ENCODE measurements at regions not wholly inside any gene's neighbourhood (a gene's known extent, or its start where the extent isn't known, plus 50 kb on each side); places are given as distances from the start of the nearest gene placed in this dataset.

- CTCF ChIA-PET: interaction anchor here (0.9 to 3.1 kb wide), 11 partner anchors 10 to 1093 kb away, joined by 4 to 17 read pairs (median 10); no protein-coding TSS in a partner anchor
- DNase-seq: no peak
- H3K36me3 Mint-ChIP-seq (ENCODE audit: low read depth): peaks cover 15% of the 10 kb centered on the region
- no peaks in the 10 kb centered on the region for H3K27me3 Mint-ChIP-seq (ENCODE audit: low read depth)
- H3K27ac Mint-ChIP-seq: peak overlapping the region; percentile 84
- ATAC-seq: no peak
- H3K9me3 Mint-ChIP-seq (ENCODE audit: insufficient read depth): peaks cover 9% of the 10 kb centered on the region
- H3K4me3 Mint-ChIP-seq: peak overlapping the region; percentile 70
- POLR2A ChIA-PET: interaction anchor here (0.6 to 1.9 kb wide), 7 partner anchors 9 to 1091 kb away, joined by 3 to 39 read pairs (median 3); no protein-coding TSS in a partner anchor
- peaks cover 96% of the 10 kb centered on the region for H3K4me1 Mint-ChIP-seq (ENCODE audit: low read depth)
Observed at GRCh38 chr14:98172243-98172778, 1099.7 kb downstream of the BCL11B start.

DNA sequence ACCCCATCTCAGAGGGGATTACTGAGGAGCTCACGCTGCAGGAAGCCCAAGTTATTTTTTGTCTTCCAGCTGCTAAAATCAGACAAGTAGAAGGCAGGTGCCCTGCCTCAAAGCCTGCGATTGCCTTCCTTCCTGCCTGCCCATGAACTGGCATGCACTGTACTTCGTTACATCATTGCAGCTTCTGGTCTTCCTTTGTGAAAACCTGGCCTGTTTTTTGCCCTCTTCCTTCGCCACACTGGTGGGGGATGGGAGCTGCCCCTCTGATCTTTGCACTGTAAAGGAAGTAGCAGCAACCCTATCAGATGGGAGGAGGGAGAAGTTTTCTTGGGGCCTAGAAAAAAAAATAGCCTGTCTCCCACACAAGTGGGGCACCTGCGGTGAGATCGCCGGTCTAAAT is 1098.7 kb downstream of the BCL11B start:
- H3K4me1 Mint-ChIP-seq (ENCODE audit: low read depth): peaks cover 95% of the 10 kb centered on the region
- ATAC-seq: peak; percentile 35
- ChIA-PET POLR2A (interaction anchor here (0.6 to 1.9 kb wide), 5 partner anchors 10 to 1090 kb away, joined by 3 to 39 read pairs (median 6); no protein-coding TSS in a partner anchor), CTCF (interaction anchor here (0.9 to 3.1 kb wide), 15 partner anchors 8 to 1094 kb away, joined by 3 to 17 read pairs (median 5); no protein-coding TSS in a partner anchor)
- H3K4me3 Mint-ChIP-seq: peak overlapping the region; percentile 70
- no peaks in the 10 kb centered on the region for H3K27me3 Mint-ChIP-seq (ENCODE audit: low read depth)
- DNase-seq: peak; percentile 80
- peaks cover 13% of the 10 kb centered on the region for H3K36me3 Mint-ChIP-seq (ENCODE audit: low read depth)
- H3K27ac Mint-ChIP-seq: peak overlapping the region; percentile 84
- peaks cover 9% of the 10 kb centered on the region for H3K9me3 Mint-ChIP-seq (ENCODE audit: insufficient read depth)

GRCh38 chr14:98174041-98174440 is 1098.0 kb downstream of the BCL11B start:
- DNase-seq (no peak), ATAC-seq (peak; percentile 36)
- Mint-ChIP-seq H3K9me3 (ENCODE audit: insufficient read depth) (peaks cover 3% of the 10 kb centered on the region), H3K4me1 (ENCODE audit: low read depth) (peaks cover 91% of the 10 kb centered on the region), H3K27ac (peak overlapping the region; percentile 84), H3K27me3 (ENCODE audit: low read depth) (no peaks in the 10 kb centered on the region), H3K4me3 (peak overlapping the region; percentile 70), H3K36me3 (ENCODE audit: low read depth) (peaks cover 7% of the 10 kb centered on the region)
- ChIA-PET CTCF (interaction anchor here (1.0 to 3.1 kb wide), 11 partner anchors 9 to 1094 kb away, joined by 3 to 17 read pairs (median 10); no protein-coding TSS in a partner anchor), POLR2A (interaction anchor here (1.6 to 2.5 kb wide), 4 partner anchors 11 to 1089 kb away, joined by 6 to 52 read pairs (median 28); no protein-coding TSS in a partner anchor)

- Mint-ChIP-seq H3K27ac (peak overlapping the region; percentile 84), H3K4me1 (ENCODE audit: low read depth) (peaks cover 91% of the 10 kb centered on the region), H3K27me3 (ENCODE audit: low read depth) (no peaks in the 10 kb centered on the region), H3K36me3 (ENCODE audit: low read depth) (peaks cover 5% of the 10 kb centered on the region), H3K4me3 (peak overlapping the region; percentile 36), H3K9me3 (ENCODE audit: insufficient read depth) (peaks cover under 1% of the 10 kb centered on the region)
- CTCF ChIA-PET: interaction anchor here (0.5 to 2.5 kb wide), 10 partner anchors 10 to 1090 kb away, joined by 3 to 21 read pairs (median 4); no protein-coding TSS in a partner anchor
- ATAC-seq (peak; percentile 39), DNase-seq (peak; percentile 43)
- POLR2A ChIA-PET: interaction anchor here (0.7 to 2.5 kb wide), 7 partner anchors 9 to 1087 kb away, joined by 3 to 52 read pairs (median 4); no protein-coding TSS in a partner anchor
Observed at GRCh38 chr14:98175436-98175835, 1096.6 kb downstream of the BCL11B start.

DNA sequence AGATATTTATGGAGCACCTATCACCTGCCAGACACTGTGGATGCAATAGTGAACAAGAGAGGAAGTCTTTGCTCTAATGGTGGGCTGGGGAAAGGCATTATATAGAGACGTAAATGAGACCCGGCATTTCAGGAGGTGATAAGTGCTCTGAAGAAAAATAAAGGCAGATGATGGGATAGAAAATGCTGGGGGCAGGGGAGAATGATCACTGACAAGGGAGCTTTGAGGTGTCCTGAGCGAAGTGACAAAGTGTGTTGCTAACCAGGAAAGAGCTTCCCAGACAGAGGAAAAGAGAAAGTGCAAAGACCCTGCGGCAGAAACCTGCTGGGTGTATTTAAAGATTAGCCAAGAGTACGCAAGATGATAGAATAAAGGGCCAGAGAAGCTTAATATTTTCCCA is 1096.1 kb downstream of the BCL11B start:
- peak overlapping the region; percentile 84 for H3K27ac Mint-ChIP-seq
- peaks cover 89% of the 10 kb centered on the region for H3K4me1 Mint-ChIP-seq (ENCODE audit: low read depth)
- H3K36me3 Mint-ChIP-seq (ENCODE audit: low read depth): peaks cover 3% of the 10 kb centered on the region
- no peaks in the 10 kb centered on the region for H3K9me3 Mint-ChIP-seq (ENCODE audit: insufficient read depth)
- ATAC-seq: no peak
- ChIA-PET CTCF (interaction anchor here (1.0 to 2.5 kb wide), 8 partner anchors 10 to 1090 kb away, joined by 3 to 21 read pairs (median 4); no protein-coding TSS in a partner anchor), POLR2A (interaction anchor here (0.7 to 2.5 kb wide), 3 partner anchors 9 to 39 kb away, joined by 4 to 52 read pairs (median 6); no protein-coding TSS in a partner anchor)
- H3K4me3 Mint-ChIP-seq: peak overlapping the region; percentile 36
- no peaks in the 10 kb centered on the region for H3K27me3 Mint-ChIP-seq (ENCODE audit: low read depth)
- no peak for DNase-seq

DNA sequence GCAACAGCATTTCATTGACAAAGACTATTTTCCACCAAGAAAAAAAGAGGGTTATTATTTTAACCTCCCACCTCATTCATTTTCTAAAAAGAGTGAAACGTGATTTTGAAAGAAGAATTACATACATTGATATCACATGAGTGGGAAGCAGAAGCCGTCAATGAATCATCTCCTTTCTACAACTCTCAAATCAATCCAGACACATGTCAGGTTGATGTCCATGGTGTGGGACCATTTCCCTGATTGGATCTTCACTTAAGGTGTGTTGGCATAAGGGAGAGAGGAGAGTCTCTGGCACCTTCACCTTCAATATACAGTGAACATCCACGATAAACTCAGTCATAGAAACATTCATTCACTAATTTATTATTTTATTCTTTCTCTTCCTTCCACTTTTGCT is 1095.1 kb downstream of the BCL11B start:
- H3K27ac Mint-ChIP-seq: peak overlapping the region; percentile 84
- ATAC-seq: no peak
- POLR2A ChIA-PET: interaction anchor here (2.5 kb wide), 1 partner anchor 11 kb away, joined by 52 read pairs; no protein-coding TSS in a partner anchor

GRCh38 chr14:98177551-98177950 is 1094.4 kb downstream of the BCL11B start:
- Mint-ChIP-seq H3K36me3 (ENCODE audit: low read depth) (peaks cover 3% of the 10 kb centered on the region), H3K4me3 (no peak overlapping the region), H3K9me3 (ENCODE audit: insufficient read depth) (no peaks in the 10 kb centered on the region), H3K4me1 (ENCODE audit: low read depth) (peaks cover 88% of the 10 kb centered on the region), H3K27ac (peak overlapping the region; percentile 84), H3K27me3 (ENCODE audit: low read depth) (no peaks in the 10 kb centered on the region)
- ChIA-PET POLR2A (interaction anchor here (1.4 kb wide), 1 partner anchor 12 kb away, joined by 4 read pairs; no protein-coding TSS in a partner anchor), CTCF (no interaction called here)
- ATAC-seq (no peak), DNase-seq (no peak)

More for the DNA sequence above, 1095.1 kb downstream of the BCL11B start:
- Mint-ChIP-seq H3K27me3 (ENCODE audit: low read depth) (no peaks in the 10 kb centered on the region), H3K36me3 (ENCODE audit: low read depth) (peaks cover 3% of the 10 kb centered on the region), H3K9me3 (ENCODE audit: insufficient read depth) (no peaks in the 10 kb centered on the region), H3K4me1 (ENCODE audit: low read depth) (peaks cover 88% of the 10 kb centered on the region), H3K4me3 (no peak overlapping the region)
- DNase-seq: no peak
- CTCF ChIA-PET: interaction anchor here (2.5 kb wide), 2 partner anchors 13 to 38 kb away, joined by 10 to 21 read pairs; no protein-coding TSS in a partner anchor

DNA sequence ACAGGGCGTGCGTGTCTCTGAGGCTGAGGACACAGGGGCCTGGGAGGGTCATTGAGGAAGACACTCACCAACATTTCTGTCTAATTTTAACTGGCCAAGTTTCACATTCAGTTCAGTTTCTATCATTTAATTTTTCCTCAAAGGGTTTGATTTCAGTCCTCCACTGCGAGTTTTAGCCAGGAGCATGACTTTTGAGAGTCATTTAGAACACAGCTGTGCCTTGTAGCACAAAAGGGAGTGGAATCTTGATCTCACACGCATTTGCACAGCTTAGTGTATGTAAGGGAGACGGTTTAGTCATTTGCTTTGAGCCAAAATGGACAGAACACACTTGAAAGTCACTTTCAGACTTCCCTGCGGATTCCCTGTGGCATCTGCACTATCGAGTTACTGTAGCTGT is 1090.8 kb downstream of the BCL11B start:
- CTCF ChIA-PET: interaction anchor here (0.9 to 20.0 kb wide), 6 partner anchors 8 to 42 kb away, joined by 3 to 309 read pairs (median 10); no protein-coding TSS in a partner anchor
- Mint-ChIP-seq H3K27me3 (ENCODE audit: low read depth) (no peaks in the 10 kb centered on the region), H3K4me1 (ENCODE audit: low read depth) (peaks cover 88% of the 10 kb centered on the region), H3K4me3 (no peak overlapping the region), H3K9me3 (ENCODE audit: insufficient read depth) (no peaks in the 10 kb centered on the region), H3K36me3 (ENCODE audit: low read depth) (peaks cover 8% of the 10 kb centered on the region), H3K27ac (peak overlapping the region; percentile 65)
- DNase-seq: no peak
- POLR2A ChIA-PET: no interaction called here
- ATAC-seq: no peak

DNA sequence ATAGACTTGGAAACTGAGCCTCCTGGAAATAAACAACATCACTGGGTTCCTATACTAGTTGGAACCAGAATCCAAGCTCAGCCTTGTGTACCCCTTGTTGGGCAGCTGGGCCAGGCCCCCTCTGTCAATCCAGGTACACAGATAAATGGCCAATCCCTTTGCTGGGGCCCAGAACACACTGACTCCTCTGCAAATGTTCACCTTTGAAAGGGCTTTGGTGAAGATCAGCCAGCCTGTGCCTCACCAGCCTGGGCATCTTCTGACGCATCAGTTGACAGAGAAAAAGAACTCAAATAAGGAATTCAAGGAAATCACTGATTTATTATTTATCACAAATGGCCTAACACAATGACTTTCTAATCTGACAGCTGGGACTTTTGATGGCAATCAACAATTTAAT is 1090.2 kb downstream of the BCL11B start:
- ChIA-PET CTCF (interaction anchor here (0.9 to 20.0 kb wide), 10 partner anchors 7 to 1086 kb away, joined by 3 to 309 read pairs (median 6); no protein-coding TSS in a partner anchor), POLR2A (interaction anchor here (1.0 kb wide), 2 partner anchors 12 to 15 kb away, joined by 3 to 6 read pairs; no protein-coding TSS in a partner anchor)
- peaks cover 87% of the 10 kb centered on the region for H3K4me1 Mint-ChIP-seq (ENCODE audit: low read depth)
- no peaks in the 10 kb centered on the region for H3K9me3 Mint-ChIP-seq (ENCODE audit: insufficient read depth)
- no peak for DNase-seq
- H3K36me3 Mint-ChIP-seq (ENCODE audit: low read depth): peaks cover 7% of the 10 kb centered on the region
- ATAC-seq: no peak
- H3K27me3 Mint-ChIP-seq (ENCODE audit: low read depth): no peaks in the 10 kb centered on the region
- no peak overlapping the region for H3K4me3 Mint-ChIP-seq
- H3K27ac Mint-ChIP-seq: no peak overlapping the region

GRCh38 chr14:98182393-98183055 is 1089.5 kb downstream of the BCL11B start:
- peak; percentile 24 for ATAC-seq
- Mint-ChIP-seq H3K27ac (peak overlapping the region; percentile 87), H3K36me3 (ENCODE audit: low read depth) (peaks cover 9% of the 10 kb centered on the region), H3K27me3 (ENCODE audit: low read depth) (no peaks in the 10 kb centered on the region), H3K4me1 (ENCODE audit: low read depth) (peaks cover 87% of the 10 kb centered on the region), H3K4me3 (peak overlapping the region; percentile 37), H3K9me3 (ENCODE audit: insufficient read depth) (no peaks in the 10 kb centered on the region)
- no peak for DNase-seq
- POLR2A ChIA-PET: interaction anchor here (0.6 to 1.0 kb wide), 5 partner anchors 10 to 455 kb away, joined by 3 to 6 read pairs (median 3); no protein-coding TSS in a partner anchor
- CTCF ChIA-PET: interaction anchor here (1.0 to 20.0 kb wide), 8 partner anchors 9 to 1086 kb away, joined by 3 to 309 read pairs (median 6); no protein-coding TSS in a partner anchor

- ChIA-PET CTCF (interaction anchor here (0.9 to 20.0 kb wide), 6 partner anchors 8 to 1047 kb away, joined by 3 to 309 read pairs (median 11); no protein-coding TSS in a partner anchor), POLR2A (interaction anchor here (0.8 to 7.8 kb wide), 3 partner anchors 8 to 11 kb away, joined by 3 to 52 read pairs (median 18); no protein-coding TSS in a partner anchor)
- Mint-ChIP-seq H3K4me1 (ENCODE audit: low read depth) (peaks cover 89% of the 10 kb centered on the region), H3K9me3 (ENCODE audit: insufficient read depth) (no peaks in the 10 kb centered on the region), H3K4me3 (no peak overlapping the region), H3K27me3 (ENCODE audit: low read depth) (no peaks in the 10 kb centered on the region), H3K36me3 (ENCODE audit: low read depth) (peaks cover 9% of the 10 kb centered on the region), H3K27ac (peak overlapping the region; percentile 87)
- ATAC-seq (no peak), DNase-seq (no peak)
Observed at GRCh38 chr14:98183556-98183955, 1088.4 kb downstream of the BCL11B start.

All from activated CD8-positive, alpha-beta T cell treated with anti-CD3 and anti-CD28 coated beads, Interleukin-2, amount 10 ng/mL, durations not matched to agents 7 days and 5 days (primary cell).